ENCODE measurements at regions not wholly inside any gene's neighbourhood (a gene's known extent, or its start where the extent isn't known, plus 50 kb on each side); places are given as distances from the start of the nearest gene placed in this dataset.

GRCh38 chr21:19022978-19023377 lies 619.4 kb upstream of the TMPRSS15 start:
- TF ChIP-seq CTCF (IDR thresholded peaks at IDR 0.05) (no peak), POLR2A (IDR thresholded peaks at IDR 0.05) (no peak), POLR2AphosphoS5 (IDR thresholded peaks at IDR 0.05) (no peak), EP300 (IDR thresholded peaks at IDR 0.05) (no peak)
